ENCODE measurements at regions not wholly inside any gene's neighbourhood (a gene's known extent, or its start where the extent isn't known, plus 50 kb on each side); places are given as distances from the start of the nearest gene placed in this dataset.

DNA sequence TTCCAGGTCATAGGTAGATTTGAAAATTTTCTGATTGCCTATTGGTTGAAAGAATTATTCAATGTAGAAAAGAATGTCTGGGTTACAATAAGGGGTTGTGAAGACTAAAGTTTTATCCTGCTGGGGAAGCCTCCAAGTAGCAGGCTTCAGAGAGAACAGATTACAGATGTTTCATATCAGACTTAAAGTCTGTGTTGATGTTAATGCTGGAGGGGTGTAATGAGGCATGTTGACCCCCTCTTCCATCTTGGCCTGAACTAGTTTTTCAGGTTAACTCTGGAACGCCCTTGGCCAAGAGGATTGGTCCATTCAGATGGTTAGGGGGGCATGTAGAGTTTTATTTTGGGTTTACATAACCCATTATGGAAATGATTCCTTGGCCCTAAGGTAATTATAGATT lies 356.2 kb downstream of the UTRN start:
- Histone ChIP-seq H3K4me1 (ENCODE audit: control insufficient read depth, insufficient read depth, low read length) (peaks cover 18% of the 10 kb centered on the region), H3K4me3 (ENCODE audit: low read depth, low read length) (no peak overlapping the region), H3K27me3 (ENCODE audit: control insufficient read depth, insufficient read depth, low read length) (no peaks in the 10 kb centered on the region), H3K9ac (ENCODE audit: low read depth, low read length) (no peak overlapping the region), H3K9me3 (ENCODE audit: control insufficient read depth, insufficient read depth, low read length) (no peaks in the 10 kb centered on the region), H3K36me3 (ENCODE audit: control insufficient read depth, insufficient read depth, low read length) (no peaks in the 10 kb centered on the region)

GRCh38 chr6:144644776-144645175 lies 359.6 kb downstream of the UTRN start:
- peaks cover 44% of the 10 kb centered on the region for H3K4me1 ChIP-seq (ENCODE audit: control insufficient read depth, insufficient read depth, low read length)
- H3K27me3 ChIP-seq (ENCODE audit: control insufficient read depth, insufficient read depth, low read length): no peaks in the 10 kb centered on the region
- no peak overlapping the region for H3K9ac ChIP-seq (ENCODE audit: low read depth, low read length)
- no peak overlapping the region for H3K4me3 ChIP-seq (ENCODE audit: low read depth, low read length)
- H3K9me3 ChIP-seq (ENCODE audit: control insufficient read depth, insufficient read depth, low read length): no peaks in the 10 kb centered on the region
- H3K36me3 ChIP-seq (ENCODE audit: control insufficient read depth, insufficient read depth, low read length): no peaks in the 10 kb centered on the region

- H3K36me3 ChIP-seq (ENCODE audit: control insufficient read depth, insufficient read depth, low read length): no peaks in the 10 kb centered on the region
- peaks cover 44% of the 10 kb centered on the region for H3K4me1 ChIP-seq (ENCODE audit: control insufficient read depth, insufficient read depth, low read length)
- H3K4me3 ChIP-seq (ENCODE audit: low read depth, low read length): no peak overlapping the region
- H3K27me3 ChIP-seq (ENCODE audit: control insufficient read depth, insufficient read depth, low read length): no peaks in the 10 kb centered on the region
- H3K9me3 ChIP-seq (ENCODE audit: control insufficient read depth, insufficient read depth, low read length): no peaks in the 10 kb centered on the region
- H3K9ac ChIP-seq (ENCODE audit: low read depth, low read length): no peak overlapping the region
Observed at GRCh38 chr6:144646093-144647056, 361.2 kb downstream of the UTRN start.

GRCh38 chr6:144647406-144647964 lies 362.4 kb downstream of the UTRN start:
- Histone ChIP-seq H3K36me3 (ENCODE audit: control insufficient read depth, insufficient read depth, low read length) (no peaks in the 10 kb centered on the region), H3K9ac (ENCODE audit: low read depth, low read length) (no peak overlapping the region), H3K4me1 (ENCODE audit: control insufficient read depth, insufficient read depth, low read length) (peaks cover 44% of the 10 kb centered on the region), H3K27me3 (ENCODE audit: control insufficient read depth, insufficient read depth, low read length) (no peaks in the 10 kb centered on the region), H3K9me3 (ENCODE audit: control insufficient read depth, insufficient read depth, low read length) (no peaks in the 10 kb centered on the region), H3K4me3 (ENCODE audit: low read depth, low read length) (no peak overlapping the region)

- H3K4me3 ChIP-seq (ENCODE audit: low read depth, low read length): no peak overlapping the region
- H3K4me1 ChIP-seq (ENCODE audit: control insufficient read depth, insufficient read depth, low read length): peaks cover 44% of the 10 kb centered on the region
- no peaks in the 10 kb centered on the region for H3K36me3 ChIP-seq (ENCODE audit: control insufficient read depth, insufficient read depth, low read length)
Observed at GRCh38 chr6:144647971-144648651, 363.0 kb downstream of the UTRN start.

GRCh38 chr6:144649085-144649484 lies 363.9 kb downstream of the UTRN start:
- H3K9me3 ChIP-seq (ENCODE audit: control insufficient read depth, insufficient read depth, low read length): no peaks in the 10 kb centered on the region
- H3K4me1 ChIP-seq (ENCODE audit: control insufficient read depth, insufficient read depth, low read length): peaks cover 47% of the 10 kb centered on the region
- H3K9ac ChIP-seq (ENCODE audit: low read depth, low read length): no peak overlapping the region
- H3K27me3 ChIP-seq (ENCODE audit: control insufficient read depth, insufficient read depth, low read length): no peaks in the 10 kb centered on the region
- H3K36me3 ChIP-seq (ENCODE audit: control insufficient read depth, insufficient read depth, low read length): no peaks in the 10 kb centered on the region
- no peak overlapping the region for H3K4me3 ChIP-seq (ENCODE audit: low read depth, low read length)

More at GRCh38 chr6:144647971-144648651, 363.0 kb downstream of the UTRN start:
- Histone ChIP-seq H3K27me3 (ENCODE audit: control insufficient read depth, insufficient read depth, low read length) (no peaks in the 10 kb centered on the region), H3K9ac (ENCODE audit: low read depth, low read length) (no peak overlapping the region), H3K9me3 (ENCODE audit: control insufficient read depth, insufficient read depth, low read length) (no peaks in the 10 kb centered on the region)

DNA sequence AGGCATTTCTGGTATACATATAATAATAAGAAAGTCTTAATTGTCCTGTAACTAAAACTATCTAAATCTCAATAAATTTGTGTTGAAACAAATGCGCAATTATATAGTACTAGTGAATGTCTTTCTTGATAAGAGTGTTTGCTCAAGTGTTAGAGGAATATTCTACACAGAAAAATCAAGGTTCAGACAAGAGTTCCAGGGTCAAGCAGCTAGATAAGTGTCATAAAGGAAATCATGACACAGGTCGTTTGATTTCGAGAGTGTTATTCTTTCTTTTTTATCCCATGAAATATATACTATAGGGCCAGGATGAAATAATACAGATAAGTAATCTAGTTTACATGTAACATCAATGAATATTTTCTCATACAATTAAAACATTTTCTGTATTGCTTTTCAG lies 366.1 kb downstream of the UTRN start:
- H3K9me3 ChIP-seq (ENCODE audit: control insufficient read depth, insufficient read depth, low read length): no peaks in the 10 kb centered on the region
- no peaks in the 10 kb centered on the region for H3K36me3 ChIP-seq (ENCODE audit: control insufficient read depth, insufficient read depth, low read length)
- peaks cover 36% of the 10 kb centered on the region for H3K4me1 ChIP-seq (ENCODE audit: control insufficient read depth, insufficient read depth, low read length)

DNA sequence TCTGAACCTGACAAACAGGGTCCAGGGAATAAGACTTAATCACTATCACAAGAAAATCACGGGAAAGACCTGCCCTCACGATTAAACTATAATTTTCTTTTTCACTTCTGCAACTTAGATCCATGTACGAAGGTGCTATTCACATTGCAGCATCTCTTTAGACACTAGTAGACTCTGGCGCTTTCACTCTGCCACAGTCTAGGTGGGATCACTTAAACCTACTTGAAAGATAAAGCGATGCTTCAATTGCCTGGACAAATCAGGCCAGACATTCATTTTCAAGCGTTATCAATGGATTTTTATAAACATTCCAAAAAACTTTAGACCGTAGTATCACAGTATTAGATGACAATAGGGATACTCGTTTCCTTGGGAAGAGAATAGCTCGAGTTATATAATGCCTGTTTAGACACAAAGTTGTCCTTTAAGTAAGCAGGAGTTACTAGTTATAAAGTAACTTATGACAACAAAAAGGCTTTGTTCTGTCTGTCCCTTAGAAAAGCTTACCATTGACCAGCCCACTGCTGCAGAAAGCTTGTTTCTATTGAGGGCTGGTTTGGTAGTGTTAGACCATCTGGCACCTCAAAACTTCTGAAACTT lies 367.3 kb downstream of the UTRN start:
- Histone ChIP-seq H3K9ac (ENCODE audit: low read depth, low read length) (no peak overlapping the region), H3K4me1 (ENCODE audit: control insufficient read depth, insufficient read depth, low read length) (peaks cover 29% of the 10 kb centered on the region), H3K36me3 (ENCODE audit: control insufficient read depth, insufficient read depth, low read length) (no peaks in the 10 kb centered on the region), H3K27me3 (ENCODE audit: control insufficient read depth, insufficient read depth, low read length) (no peaks in the 10 kb centered on the region), H3K4me3 (ENCODE audit: low read depth, low read length) (no peak overlapping the region), H3K9me3 (ENCODE audit: control insufficient read depth, insufficient read depth, low read length) (no peaks in the 10 kb centered on the region)

More for the DNA sequence above, 366.1 kb downstream of the UTRN start:
- H3K27me3 ChIP-seq (ENCODE audit: control insufficient read depth, insufficient read depth, low read length): no peaks in the 10 kb centered on the region
- no peak overlapping the region for H3K9ac ChIP-seq (ENCODE audit: low read depth, low read length)
- H3K4me3 ChIP-seq (ENCODE audit: low read depth, low read length): no peak overlapping the region

GRCh38 chr6:144653885-144654505 lies 368.9 kb downstream of the UTRN start:
- H3K9me3 ChIP-seq (ENCODE audit: control insufficient read depth, insufficient read depth, low read length): no peaks in the 10 kb centered on the region
- H3K4me3 ChIP-seq (ENCODE audit: low read depth, low read length): no peak overlapping the region
- peaks cover 29% of the 10 kb centered on the region for H3K4me1 ChIP-seq (ENCODE audit: control insufficient read depth, insufficient read depth, low read length)
- no peaks in the 10 kb centered on the region for H3K36me3 ChIP-seq (ENCODE audit: control insufficient read depth, insufficient read depth, low read length)
- H3K27me3 ChIP-seq (ENCODE audit: control insufficient read depth, insufficient read depth, low read length): no peaks in the 10 kb centered on the region
- H3K9ac ChIP-seq (ENCODE audit: low read depth, low read length): no peak overlapping the region

DNA sequence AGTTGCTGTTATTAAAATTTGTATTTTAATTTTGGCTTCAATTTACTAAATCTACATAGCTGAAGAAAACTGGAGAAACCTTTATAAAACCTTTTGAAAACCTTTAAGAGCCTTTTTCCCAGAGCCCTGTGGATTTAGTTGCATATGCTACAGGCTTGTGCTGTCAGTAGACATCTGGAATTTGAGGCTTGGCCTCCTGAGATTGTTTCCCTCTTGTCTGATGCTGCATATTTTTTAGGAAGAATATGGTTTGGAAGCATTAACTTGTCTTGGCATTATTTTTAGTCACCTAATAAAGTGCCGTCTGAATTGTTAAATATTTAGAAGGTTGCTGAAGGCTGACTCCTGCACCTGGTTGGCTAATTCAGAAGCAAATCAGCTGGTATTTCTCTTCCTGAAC lies 369.4 kb downstream of the UTRN start:
- Histone ChIP-seq H3K9me3 (ENCODE audit: control insufficient read depth, insufficient read depth, low read length) (no peaks in the 10 kb centered on the region), H3K4me3 (ENCODE audit: low read depth, low read length) (no peak overlapping the region), H3K4me1 (ENCODE audit: control insufficient read depth, insufficient read depth, low read length) (peaks cover 32% of the 10 kb centered on the region), H3K9ac (ENCODE audit: low read depth, low read length) (no peak overlapping the region), H3K36me3 (ENCODE audit: control insufficient read depth, insufficient read depth, low read length) (no peaks in the 10 kb centered on the region), H3K27me3 (ENCODE audit: control insufficient read depth, insufficient read depth, low read length) (no peaks in the 10 kb centered on the region)

DNA sequence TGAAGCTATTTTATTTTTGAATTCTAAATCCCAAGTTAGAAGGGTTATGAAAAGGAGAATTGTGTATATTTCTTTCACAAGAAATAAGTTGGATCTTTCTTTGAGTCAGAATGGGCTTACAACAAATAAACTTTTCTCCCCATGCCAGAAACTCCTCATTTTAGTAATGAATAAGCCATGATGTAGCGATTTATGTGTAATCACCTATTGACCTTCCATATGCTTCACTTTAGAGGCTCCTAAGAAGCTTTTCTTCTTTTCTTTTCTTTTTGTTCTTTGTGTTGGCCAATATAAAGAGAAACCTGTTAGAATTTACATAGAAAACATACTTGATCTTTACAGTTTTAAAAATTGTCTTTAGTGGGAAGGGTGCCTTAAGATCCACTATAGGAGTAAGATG lies 370.2 kb downstream of the UTRN start:
- H3K27me3 ChIP-seq (ENCODE audit: control insufficient read depth, insufficient read depth, low read length): no peaks in the 10 kb centered on the region
- no peak overlapping the region for H3K9ac ChIP-seq (ENCODE audit: low read depth, low read length)
- peaks cover 40% of the 10 kb centered on the region for H3K4me1 ChIP-seq (ENCODE audit: control insufficient read depth, insufficient read depth, low read length)
- H3K36me3 ChIP-seq (ENCODE audit: control insufficient read depth, insufficient read depth, low read length): no peaks in the 10 kb centered on the region
- H3K9me3 ChIP-seq (ENCODE audit: control insufficient read depth, insufficient read depth, low read length): no peaks in the 10 kb centered on the region
- H3K4me3 ChIP-seq (ENCODE audit: low read depth, low read length): no peak overlapping the region
